Mesothelial cell of epicardium (in vitro differentiated cells): ENCODE measurements at regions not wholly inside any gene's neighbourhood (a gene's known extent, or its start where the extent isn't known, plus 50 kb on each side); places are given as distances from the start of the nearest gene placed in this dataset.

Experiments used
- DNase-seq, 2 experiments: peaks; one replicate each; pipeline ENCODE4 v3.0.0; 2021; ENCODE audit warnings: low spot score in 2 of 2; ENCODE audit not compliant: unreplicated experiment in 2 of 2
- H3K27ac Mint-ChIP-seq: 2 replicates; pipeline ENCODE4 v1.8.0; 2021; ENCODE audit warnings: mixed read lengths
- H3K27me3 Mint-ChIP-seq: 2 replicates; pipeline ENCODE4 v1.8.0; 2021; ENCODE audit warnings: low read depth, mixed read lengths
- H3K36me3 Mint-ChIP-seq: 2 replicates; pipeline ENCODE4 v1.8.0; 2021; ENCODE audit warnings: mixed read lengths
- H3K4me1 Mint-ChIP-seq: 2 replicates; pipeline ENCODE4 v1.8.0; 2021; ENCODE audit warnings: mixed read lengths
- H3K4me3 Mint-ChIP-seq: 2 replicates; pipeline ENCODE4 v1.8.0; 2021; ENCODE audit warnings: mild to moderate bottlenecking, moderate library complexity, mixed read lengths
- H3K9me3 Mint-ChIP-seq: 2 replicates; pipeline ENCODE4 v1.8.0; 2021; ENCODE audit warnings: mixed read lengths
- TF ChIP-seq, protein P1 (sequence below): fragments of 200-600 bp; sonication (generic); IDR thresholded peaks from one replicate; pipeline ENCODE4 v1.5.0; 2021; ENCODE audit warnings: antibody characterized with exemption; ENCODE audit not compliant: unreplicated experiment

GRCh38 chr2:181341855-181342600 is 115.2 kb upstream of the ITGA4 start:
- no peaks in the 10 kb centered on the region for H3K36me3 Mint-ChIP-seq
- no peaks in the 10 kb centered on the region for H3K9me3 Mint-ChIP-seq
- no peak overlapping the region for H3K27ac Mint-ChIP-seq
- H3K4me3 Mint-ChIP-seq: no peak overlapping the region
- no peaks in the 10 kb centered on the region for H3K4me1 Mint-ChIP-seq
- peaks cover 4% of the 10 kb centered on the region for H3K27me3 Mint-ChIP-seq
- TF ChIP-seq, protein P1, sequence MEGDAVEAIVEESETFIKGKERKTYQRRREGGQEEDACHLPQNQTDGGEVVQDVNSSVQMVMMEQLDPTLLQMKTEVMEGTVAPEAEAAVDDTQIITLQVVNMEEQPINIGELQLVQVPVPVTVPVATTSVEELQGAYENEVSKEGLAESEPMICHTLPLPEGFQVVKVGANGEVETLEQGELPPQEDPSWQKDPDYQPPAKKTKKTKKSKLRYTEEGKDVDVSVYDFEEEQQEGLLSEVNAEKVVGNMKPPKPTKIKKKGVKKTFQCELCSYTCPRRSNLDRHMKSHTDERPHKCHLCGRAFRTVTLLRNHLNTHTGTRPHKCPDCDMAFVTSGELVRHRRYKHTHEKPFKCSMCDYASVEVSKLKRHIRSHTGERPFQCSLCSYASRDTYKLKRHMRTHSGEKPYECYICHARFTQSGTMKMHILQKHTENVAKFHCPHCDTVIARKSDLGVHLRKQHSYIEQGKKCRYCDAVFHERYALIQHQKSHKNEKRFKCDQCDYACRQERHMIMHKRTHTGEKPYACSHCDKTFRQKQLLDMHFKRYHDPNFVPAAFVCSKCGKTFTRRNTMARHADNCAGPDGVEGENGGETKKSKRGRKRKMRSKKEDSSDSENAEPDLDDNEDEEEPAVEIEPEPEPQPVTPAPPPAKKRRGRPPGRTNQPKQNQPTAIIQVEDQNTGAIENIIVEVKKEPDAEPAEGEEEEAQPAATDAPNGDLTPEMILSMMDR: no peak
- no peak for DNase-seq

GRCh38 chr2:181348107-181348837 is 108.9 kb upstream of the ITGA4 start:
- DNase-seq: no peak
- TF ChIP-seq, protein P1: no peak
- H3K4me1 Mint-ChIP-seq: no peaks in the 10 kb centered on the region
- H3K27ac Mint-ChIP-seq: no peak overlapping the region
- no peaks in the 10 kb centered on the region for H3K36me3 Mint-ChIP-seq
- H3K27me3 Mint-ChIP-seq: no peaks in the 10 kb centered on the region
- H3K4me3 Mint-ChIP-seq: no peak overlapping the region
- no peaks in the 10 kb centered on the region for H3K9me3 Mint-ChIP-seq

- TF ChIP-seq, protein P1: no peak
- Mint-ChIP-seq H3K27ac (no peak overlapping the region), H3K36me3 (no peaks in the 10 kb centered on the region), H3K4me1 (no peaks in the 10 kb centered on the region), H3K4me3 (no peak overlapping the region), H3K27me3 (peaks cover 2% of the 10 kb centered on the region), H3K9me3 (no peaks in the 10 kb centered on the region)
- DNase-seq: no peak
Measured at GRCh38 chr2:181352158-181352557, 105.0 kb upstream of the ITGA4 start.

GRCh38 chr2:181354626-181355025 is 102.6 kb upstream of the ITGA4 start:
- no peaks in the 10 kb centered on the region for H3K9me3 Mint-ChIP-seq
- H3K4me1 Mint-ChIP-seq: no peaks in the 10 kb centered on the region
- no peak overlapping the region for H3K4me3 Mint-ChIP-seq
- DNase-seq: no peak
- peaks cover 2% of the 10 kb centered on the region for H3K27me3 Mint-ChIP-seq
- TF ChIP-seq, protein P1: no peak
- no peaks in the 10 kb centered on the region for H3K36me3 Mint-ChIP-seq
- no peak overlapping the region for H3K27ac Mint-ChIP-seq

DNA sequence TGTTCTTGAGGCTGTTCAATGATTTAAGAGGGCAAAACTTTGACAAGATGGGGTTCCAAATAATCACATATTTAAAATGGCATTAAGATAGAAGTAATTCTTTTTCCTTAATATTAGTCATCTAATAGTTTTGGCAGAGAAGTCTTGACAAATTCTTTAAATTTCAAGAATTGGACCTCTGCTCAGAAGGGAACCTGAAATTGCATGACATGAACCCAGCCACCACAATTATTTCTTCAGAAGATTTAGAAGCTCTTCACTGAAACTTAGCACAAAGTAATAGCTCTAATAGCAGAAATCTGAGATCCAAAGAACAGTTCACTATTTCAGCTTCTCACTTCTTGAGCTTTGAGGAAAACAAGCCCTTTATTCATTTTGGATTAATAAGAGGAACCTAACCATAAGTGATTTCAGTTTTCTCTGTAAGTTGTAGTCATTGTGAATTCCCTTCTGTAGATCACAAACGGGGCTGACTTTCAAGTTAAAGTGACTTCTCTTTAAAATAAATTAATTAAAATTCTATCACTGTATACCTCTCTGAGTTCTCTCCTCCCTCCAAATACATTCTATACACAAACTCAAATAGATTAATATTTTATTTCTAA is 100.6 kb upstream of the ITGA4 start:
- no peaks in the 10 kb centered on the region for H3K9me3 Mint-ChIP-seq
- H3K27ac Mint-ChIP-seq: no peak overlapping the region
- peaks cover 2% of the 10 kb centered on the region for H3K27me3 Mint-ChIP-seq
- no peak overlapping the region for H3K4me3 Mint-ChIP-seq
- DNase-seq: no peak
- H3K36me3 Mint-ChIP-seq: no peaks in the 10 kb centered on the region
- H3K4me1 Mint-ChIP-seq: no peaks in the 10 kb centered on the region
- TF ChIP-seq, protein P1: no peak
